Mucosa of descending colon (tissue), 3 donors: ENCODE measurements at regions not wholly inside any gene's neighbourhood (a gene's known extent, or its start where the extent isn't known, plus 50 kb on each side); places are given as distances from the start of the nearest gene placed in this dataset.

Experiments
- ATAC-seq: fragments of 200-7000 bp; cut with Tn5 transposase; one replicate; pipeline ENCODE4 v1.9.1; 2020; ENCODE audit warnings: mild to moderate bottlenecking, moderate library complexity
- DNase-seq, 3 donors: peaks; one replicate each; pipeline ENCODE4 v3.0.0-alpha.2; 2020
- H3K36me3 ChIP-seq: fragments of 200-600 bp; one replicate; pipeline ENCODE4 v1.8.0; 2021; ENCODE audit warnings: low read depth, mild to moderate bottlenecking
- H3K4me1 ChIP-seq: fragments of 200-600 bp; one replicate; pipeline ENCODE4 v1.8.0; 2021; ENCODE audit warnings: low read depth, mild to moderate bottlenecking
- H3K4me3 ChIP-seq: fragments of 200-600 bp; one replicate; pipeline ENCODE4 v1.8.0; 2021; ENCODE audit warnings: mild to moderate bottlenecking
- H3K9me3 ChIP-seq: fragments of 200-600 bp; one replicate; pipeline ENCODE4 v1.8.0; 2021; ENCODE audit warnings: mild to moderate bottlenecking
- CTCF ChIP-seq: fragments of 200-600 bp; IDR thresholded peaks from one replicate; pipeline ENCODE4 v1.8.0; 2022; ENCODE audit warnings: antibody characterized with exemption, mild to moderate bottlenecking
- intact Hi-C, 2 donors: fragments of 100-400 bp; cut with DNase I in 1 of 2; cut with micrococcal nuclease in 1 of 2; formaldehyde crosslinking; loops; one replicate each; pipeline versions ENCODE4 v1.11.0 to v1.11.1; 2022; cut with DNase I, micrococcal nuclease
- donor health status: DM: no; HTN: no; CAD: no; lungs with moderate emphysema.
- donor health status: DM: no; HTN: no; CAD: no.
- donor health status: DM: no; HTN: yes; CAD: no.

GRCh38 chr5:63118221-63118620 lies 539.6 kb downstream of the LRRC70 start:
- no peaks in the 10 kb centered on the region for H3K4me1 ChIP-seq
- TF ChIP-seq CTCF = no peak
- intact Hi-C loops = no loop called here
- no peak overlapping the region for H3K4me3 ChIP-seq
- ATAC-seq (no peak), DNase-seq (no peak)
- no peaks in the 10 kb centered on the region for H3K36me3 ChIP-seq
- peaks cover 8% of the 10 kb centered on the region for H3K9me3 ChIP-seq

DNA sequence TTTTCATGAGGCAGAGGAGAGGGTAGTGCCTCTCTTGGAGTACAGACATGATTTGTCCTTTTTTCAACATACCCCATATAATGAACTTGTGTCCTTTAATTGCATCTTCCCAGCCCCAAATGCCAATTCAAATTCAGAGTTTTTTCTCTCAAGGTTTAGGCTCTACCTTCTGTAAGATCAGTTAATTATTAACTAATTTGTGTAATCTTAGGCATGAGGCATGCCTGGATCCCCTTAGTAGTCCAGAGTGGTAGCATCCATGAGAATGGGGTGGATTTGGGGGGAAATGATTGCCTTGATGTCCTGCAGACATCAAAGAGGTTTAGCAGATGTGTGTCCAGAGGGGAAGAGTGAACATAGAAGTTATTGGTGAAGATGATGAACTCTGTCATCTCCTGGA lies 533.3 kb downstream of the LRRC70 start:
- DNase-seq (no peak), ATAC-seq (no peak)
- Histone ChIP-seq H3K36me3 (no peaks in the 10 kb centered on the region), H3K9me3 (peaks cover 7% of the 10 kb centered on the region), H3K4me1 (no peaks in the 10 kb centered on the region), H3K4me3 (no peak overlapping the region)
- intact Hi-C loops = no loop called here
- no peak for TF ChIP-seq CTCF

DNA sequence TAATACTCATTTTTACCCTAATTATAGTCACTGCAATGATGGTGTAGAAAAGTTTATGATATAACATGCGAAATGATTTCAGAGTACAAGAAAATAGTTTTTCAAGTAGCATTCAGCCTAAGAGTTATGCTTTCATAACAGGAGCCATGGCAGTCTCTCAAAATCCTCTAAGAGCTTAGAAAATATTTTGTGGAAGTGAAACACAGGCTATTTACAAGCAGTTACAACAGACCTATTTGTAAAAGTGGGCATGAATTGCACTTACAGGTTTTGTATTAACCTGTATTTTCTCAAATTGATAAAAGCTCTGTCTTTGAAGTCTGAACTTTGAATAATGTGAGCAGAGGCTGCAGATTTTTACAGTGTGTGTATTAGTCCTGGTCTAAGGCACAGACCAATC lies 523.3 kb downstream of the LRRC70 start:
- intact Hi-C loops = no loop called here
- Histone ChIP-seq H3K36me3 (no peaks in the 10 kb centered on the region), H3K4me1 (no peaks in the 10 kb centered on the region), H3K9me3 (peaks cover 5% of the 10 kb centered on the region), H3K4me3 (no peak overlapping the region)
- DNase-seq = no peak
- no peak for TF ChIP-seq CTCF
- no peak for ATAC-seq

DNA sequence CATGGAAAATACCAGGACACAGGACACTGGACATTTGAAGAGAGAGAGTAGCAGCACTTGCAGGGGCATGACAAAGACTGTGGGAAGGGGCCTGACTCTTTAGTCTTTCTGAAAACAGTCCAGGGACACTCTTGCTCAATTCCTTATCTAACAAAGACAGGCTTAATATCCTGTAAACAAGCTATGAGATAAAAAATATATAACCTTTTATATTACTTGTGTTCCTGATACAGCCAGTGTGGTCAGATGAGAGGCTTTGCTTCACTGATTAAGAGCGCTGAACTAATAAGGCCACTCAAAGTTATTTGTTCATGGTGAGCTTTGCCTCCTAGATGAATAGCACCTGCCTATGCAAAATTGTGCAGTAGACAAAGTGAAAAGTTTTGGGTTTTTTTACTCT lies 518.7 kb downstream of the LRRC70 start:
- ATAC-seq (no peak), DNase-seq (no peak)
- Histone ChIP-seq H3K4me3 (no peak overlapping the region), H3K4me1 (no peaks in the 10 kb centered on the region), H3K9me3 (peaks cover 3% of the 10 kb centered on the region), H3K36me3 (no peaks in the 10 kb centered on the region)
- no peak for TF ChIP-seq CTCF
- intact Hi-C loops = no loop called here

DNA sequence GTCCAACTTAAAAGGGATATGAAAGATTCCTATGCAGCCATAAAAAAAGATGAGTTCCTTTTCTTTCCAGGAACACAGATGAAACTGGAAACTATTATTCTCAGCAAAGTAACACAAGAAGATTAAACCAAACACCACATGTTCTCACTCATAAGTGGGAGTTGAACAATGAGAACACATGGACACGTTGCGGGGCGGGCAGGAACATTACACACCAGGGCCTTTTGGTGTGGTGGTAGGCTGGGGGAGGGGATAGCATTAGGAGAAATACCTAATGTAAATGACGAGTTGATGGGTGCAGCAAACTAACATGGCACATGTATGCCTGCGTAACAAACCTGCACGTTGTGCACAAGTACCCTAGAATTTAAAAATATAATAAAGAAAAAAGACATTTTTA lies 516.1 kb downstream of the LRRC70 start:
- no peak for ATAC-seq
- Histone ChIP-seq H3K9me3 (peaks cover 5% of the 10 kb centered on the region), H3K4me1 (no peaks in the 10 kb centered on the region), H3K4me3 (no peak overlapping the region), H3K36me3 (no peaks in the 10 kb centered on the region)
- no peak for DNase-seq
- intact Hi-C loops = no loop called here
- TF ChIP-seq CTCF = no peak

DNA sequence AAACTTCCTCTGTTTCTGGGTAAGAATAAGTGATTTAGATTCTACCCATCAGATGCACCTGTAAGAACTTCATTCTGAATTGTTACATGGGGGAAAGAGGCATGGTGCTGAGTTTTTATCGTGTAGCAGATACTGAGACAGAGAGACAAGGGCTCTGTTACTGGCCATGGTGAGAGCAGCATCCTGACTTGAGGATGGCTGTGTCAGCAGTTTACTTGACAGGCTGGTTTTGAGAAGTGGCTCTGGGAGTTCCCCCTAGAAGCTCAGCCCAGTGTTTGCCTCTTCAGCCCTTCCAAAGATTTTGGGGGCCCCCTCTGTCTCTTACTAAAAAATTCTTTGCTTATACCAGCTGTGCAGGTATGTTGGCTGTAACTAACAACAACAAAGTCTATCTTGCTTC lies 510.5 kb downstream of the LRRC70 start:
- Histone ChIP-seq H3K36me3 (no peaks in the 10 kb centered on the region), H3K9me3 (peaks cover 9% of the 10 kb centered on the region), H3K4me1 (no peaks in the 10 kb centered on the region), H3K4me3 (no peak overlapping the region)
- intact Hi-C loops = no loop called here
- ATAC-seq = no peak
- TF ChIP-seq CTCF = no peak
- DNase-seq = no peak
